Spleen (tissue), 7 donors: ENCODE measurements at regions not wholly inside any gene's neighbourhood (a gene's known extent, or its start where the extent isn't known, plus 50 kb on each side); places are given as distances from the start of the nearest gene placed in this dataset.

ENCODE experiments used
- POLR2A ChIP-seq, 3 donors: fragments of 450-650 bp; IDR thresholded peaks; one replicate each; pipeline ENCODE4 v1.5.1; 2017; ENCODE audit warnings: antibody characterized with exemption in 3 of 3, mild to moderate bottlenecking in 1 of 3
- POLR2AphosphoS5 ChIP-seq, 3 donors: sonication (generic); formaldehyde crosslinking; IDR thresholded peaks; one replicate each; pipeline ENCODE4 v1.5.1; 2017; ENCODE audit warnings: antibody characterized with exemption in 3 of 3
- TF ChIP-seq, protein P1 (sequence below), 11 experiments: fragments of 200-600 bp in 7 of 11; fragments of 450-650 bp in 4 of 11; sonication (generic) in 4 of 11; IDR thresholded peaks in 8 of 11; conservative IDR thresholded peaks in 3 of 11; 1 replicate in 7 of 11; 2 replicates in 4 of 11; pipeline versions ENCODE4 v1.4.0 to v1.8.0; 2016 to 2021; ENCODE audit warnings: antibody characterized with exemption in 11 of 11, inconsistent platforms in 4 of 11, mild to moderate bottlenecking in 1 of 11
- donor health status: DM: no; HTN: no; CAD: no; lungs with moderate emphysema.
- donor health status: DM: no; HTN: no; CAD: no.
- donor health status: DM: no; HTN: no; CAD: no.

GRCh38 chr13:47033216-47033615, 136.4 kb upstream of the HTR2A start:
- TF ChIP-seq, protein P1, sequence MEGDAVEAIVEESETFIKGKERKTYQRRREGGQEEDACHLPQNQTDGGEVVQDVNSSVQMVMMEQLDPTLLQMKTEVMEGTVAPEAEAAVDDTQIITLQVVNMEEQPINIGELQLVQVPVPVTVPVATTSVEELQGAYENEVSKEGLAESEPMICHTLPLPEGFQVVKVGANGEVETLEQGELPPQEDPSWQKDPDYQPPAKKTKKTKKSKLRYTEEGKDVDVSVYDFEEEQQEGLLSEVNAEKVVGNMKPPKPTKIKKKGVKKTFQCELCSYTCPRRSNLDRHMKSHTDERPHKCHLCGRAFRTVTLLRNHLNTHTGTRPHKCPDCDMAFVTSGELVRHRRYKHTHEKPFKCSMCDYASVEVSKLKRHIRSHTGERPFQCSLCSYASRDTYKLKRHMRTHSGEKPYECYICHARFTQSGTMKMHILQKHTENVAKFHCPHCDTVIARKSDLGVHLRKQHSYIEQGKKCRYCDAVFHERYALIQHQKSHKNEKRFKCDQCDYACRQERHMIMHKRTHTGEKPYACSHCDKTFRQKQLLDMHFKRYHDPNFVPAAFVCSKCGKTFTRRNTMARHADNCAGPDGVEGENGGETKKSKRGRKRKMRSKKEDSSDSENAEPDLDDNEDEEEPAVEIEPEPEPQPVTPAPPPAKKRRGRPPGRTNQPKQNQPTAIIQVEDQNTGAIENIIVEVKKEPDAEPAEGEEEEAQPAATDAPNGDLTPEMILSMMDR (IDR thresholded peaks at IDR 0.05 in 8 of 11, conservative IDR thresholded peaks at IDR 0.05 in 3 of 11): no peak
- TF ChIP-seq POLR2A (IDR thresholded peaks at IDR 0.05) (no peak), POLR2AphosphoS5 (IDR thresholded peaks at IDR 0.05) (no peak)
